Right ventricle myocardium superior (tissue), 1 donor: ENCODE measurements at regions not wholly inside any gene's neighbourhood (a gene's known extent, or its start where the extent isn't known, plus 50 kb on each side); places are given as distances from the start of the nearest gene placed in this dataset.

ENCODE experiments used
- ATAC-seq: fragments of 200-7000 bp; cut with Tn5 transposase; one replicate; pipeline ENCODE4 v1.9.1; 2020; ENCODE audit warnings: mild to moderate bottlenecking; ENCODE audit not compliant: poor library complexity
- DNase-seq: peaks from one replicate; pipeline ENCODE4 v3.0.0-alpha.2; 2020
- intact Hi-C: fragments of 100-400 bp; cut with DNase I; formaldehyde crosslinking; loops from one replicate; pipeline ENCODE4 v1.11.2; 2022
- donor health status: DM: no; HTN: yes; CAD: no; lungs with severe emphysema.

- ATAC-seq (no peak), DNase-seq (no peak)
- intact Hi-C loops: no loop called here
These were observed 51.0 kb upstream of the VEGFC start for GRCh38 chr4:176843710-176844109.

GRCh38 chr4:176844448-176844847 lies 51.7 kb upstream of the VEGFC start:
- ATAC-seq: no peak
- intact Hi-C loops: no loop called here
- no peak for DNase-seq

- ATAC-seq: no peak
- intact Hi-C loops: no loop called here
- no peak for DNase-seq
These were observed 52.9 kb upstream of the VEGFC start for GRCh38 chr4:176845636-176846035.

GRCh38 chr4:176849076-176849475 lies 56.4 kb upstream of the VEGFC start:
- DNase-seq (no peak), ATAC-seq (no peak)
- intact Hi-C loops: no loop called here

- intact Hi-C loops: no loop called here
- no peak for DNase-seq
- ATAC-seq: no peak
These were observed 57.7 kb upstream of the VEGFC start for GRCh38 chr4:176850436-176850835.

GRCh38 chr4:176856421-176856820 lies 63.7 kb upstream of the VEGFC start:
- DNase-seq (no peak), ATAC-seq (no peak)
- intact Hi-C loops: no loop called here

- intact Hi-C loops: no loop called here
- ATAC-seq (no peak), DNase-seq (no peak)
These were observed 66.1 kb upstream of the VEGFC start for GRCh38 chr4:176858839-176859238.

GRCh38 chr4:176864238-176864637 lies 71.5 kb upstream of the VEGFC start:
- DNase-seq (no peak), ATAC-seq (no peak)
- intact Hi-C loops: no loop called here

GRCh38 chr4:176868676-176869075 lies 76.0 kb upstream of the VEGFC start:
- ATAC-seq: no peak

GRCh38 chr4:176872461-176872860 lies 79.7 kb upstream of the VEGFC start:
- ATAC-seq (no peak), DNase-seq (no peak)
- intact Hi-C loops: no loop called here

More at GRCh38 chr4:176868676-176869075, 76.0 kb upstream of the VEGFC start:
- intact Hi-C loops: no loop called here
- DNase-seq: no peak

- ATAC-seq (no peak), DNase-seq (no peak)
- intact Hi-C loops: no loop called here
These were observed 82.2 kb upstream of the VEGFC start for GRCh38 chr4:176874721-176875445.

- DNase-seq (no peak), ATAC-seq (no peak)
- intact Hi-C loops: no loop called here
These were observed 82.8 kb upstream of the VEGFC start for GRCh38 chr4:176875446-176875930.

- intact Hi-C loops: no loop called here
- ATAC-seq (no peak), DNase-seq (no peak)
These were observed 86.8 kb upstream of the VEGFC start for GRCh38 chr4:176879380-176880116.

- no peak for DNase-seq
- no peak for ATAC-seq
- intact Hi-C loops: no loop called here
These were observed 89.5 kb upstream of the VEGFC start for GRCh38 chr4:176882206-176882605.

GRCh38 chr4:176883108-176883550 lies 90.4 kb upstream of the VEGFC start:
- DNase-seq: no peak
- intact Hi-C loops: no loop called here
- ATAC-seq: no peak

GRCh38 chr4:176883681-176884418 lies 91.1 kb upstream of the VEGFC start:
- intact Hi-C loops: no loop called here
- no peak for ATAC-seq
- DNase-seq: no peak

- no peak for DNase-seq
These were observed 92.5 kb upstream of the VEGFC start for GRCh38 chr4:176885224-176885623.

GRCh38 chr4:176886135-176886534 lies 93.4 kb upstream of the VEGFC start:
- intact Hi-C loops: no loop called here
- DNase-seq (no peak), ATAC-seq (no peak)

More at GRCh38 chr4:176885224-176885623, 92.5 kb upstream of the VEGFC start:
- intact Hi-C loops: no loop called here
- ATAC-seq: no peak

- DNase-seq: no peak
- no peak for ATAC-seq
- intact Hi-C loops: no loop called here
These were observed 97.1 kb upstream of the VEGFC start for GRCh38 chr4:176889776-176890175.
